Femur (tissue), 1 donor: ENCODE measurements at regions not wholly inside any gene's neighbourhood (a gene's known extent, or its start where the extent isn't known, plus 50 kb on each side); places are given as distances from the start of the nearest gene placed in this dataset.

Experiments
- DNase-seq: peaks from one replicate; pipeline ENCODE4 v3.0.0-alpha.2; 2017

- no peak for DNase-seq
Measured at GRCh38 chr5:166961028-166961427, 1330.4 kb upstream of the WWC1 start.

- DNase-seq = no peak
Measured at GRCh38 chr5:166961913-166962312, 1329.5 kb upstream of the WWC1 start.

- DNase-seq = no peak
Measured at GRCh38 chr5:166962461-166962860, 1329.0 kb upstream of the WWC1 start.

- DNase-seq = no peak
Measured at GRCh38 chr5:166963596-166963995, 1327.8 kb upstream of the WWC1 start.

- DNase-seq = no peak
Measured at GRCh38 chr5:166977911-166978422, 1313.5 kb upstream of the WWC1 start.

GRCh38 chr5:166979307-166979895, 1312.0 kb upstream of the WWC1 start:
- DNase-seq = no peak

- DNase-seq = no peak
Measured at GRCh38 chr5:166980666-166981065, 1310.8 kb upstream of the WWC1 start.

GRCh38 chr5:166982226-166982625, 1309.2 kb upstream of the WWC1 start:
- no peak for DNase-seq

GRCh38 chr5:166991601-166992000, 1299.8 kb upstream of the WWC1 start:
- no peak for DNase-seq

GRCh38 chr5:166992108-166992507, 1299.3 kb upstream of the WWC1 start:
- DNase-seq = no peak

- no peak for DNase-seq
Measured at GRCh38 chr5:166992874-166993722, 1298.3 kb upstream of the WWC1 start.

- no peak for DNase-seq
Measured at GRCh38 chr5:166994226-166994625, 1297.2 kb upstream of the WWC1 start.

- DNase-seq = no peak
Measured at GRCh38 chr5:167001246-167001645, 1290.2 kb upstream of the WWC1 start.

GRCh38 chr5:167008705-167009104, 1282.7 kb upstream of the WWC1 start:
- no peak for DNase-seq

GRCh38 chr5:167011196-167011595, 1280.2 kb upstream of the WWC1 start:
- no peak for DNase-seq

- DNase-seq = no peak
Measured at GRCh38 chr5:167012123-167013034, 1279.1 kb upstream of the WWC1 start.

- DNase-seq = no peak
Measured at GRCh38 chr5:167014401-167015056, 1276.9 kb upstream of the WWC1 start.

GRCh38 chr5:167020418-167020817, 1271.0 kb upstream of the WWC1 start:
- DNase-seq = no peak

GRCh38 chr5:167029488-167029887, 1262.0 kb upstream of the WWC1 start:
- DNase-seq = no peak

- no peak for DNase-seq
Measured at GRCh38 chr5:167030500-167031120, 1260.8 kb upstream of the WWC1 start.

- no peak for DNase-seq
Measured at GRCh38 chr5:167036585-167036984, 1254.9 kb upstream of the WWC1 start.

GRCh38 chr5:167049043-167049663, 1242.3 kb upstream of the WWC1 start:
- DNase-seq = peak; percentile 27
